SK-MEL-5 (cell line): ENCODE measurements at regions not wholly inside any gene's neighbourhood (a gene's known extent, or its start where the extent isn't known, plus 50 kb on each side); places are given as distances from the start of the nearest gene placed in this dataset.
A peak's percentile ranks its signal among the peaks of the same experiment; 100 is the strongest.

Experiments used
- DNase-seq: peaks from one replicate; pipeline ENCODE4 v3.0.0-alpha.2; 2016; ENCODE audit warnings: low read depth, low spot score
- in situ Hi-C: cut with HindIII; loops from 2 replicates; pipeline ENCODE4 v1.10.0; 2016; ENCODE audit warnings: low sequenced_read_pairs, high pct_unique_total_duplicates, low pct_unique_long_range_greater_than_20kb

- in situ Hi-C loops = no loop called here
- no peak for DNase-seq
Measured at GRCh38 chr4:81896936-81897335, 425.2 kb upstream of the RASGEF1B start.

GRCh38 chr4:81891005-81891996 lies 419.6 kb upstream of the RASGEF1B start:
- DNase-seq = no peak
- in situ Hi-C loops = no loop called here

GRCh38 chr4:81884986-81885385 lies 413.3 kb upstream of the RASGEF1B start:
- in situ Hi-C loops = no loop called here
- no peak for DNase-seq

- DNase-seq = peak; percentile 6
- in situ Hi-C loops = no loop called here
Measured at GRCh38 chr4:81883530-81884450, 412.1 kb upstream of the RASGEF1B start.

- in situ Hi-C loops = no loop called here
- no peak for DNase-seq
Measured at GRCh38 chr4:81883004-81883403, 411.3 kb upstream of the RASGEF1B start.

- in situ Hi-C loops = no loop called here
- DNase-seq = no peak
Measured at GRCh38 chr4:81881855-81882621, 410.3 kb upstream of the RASGEF1B start.

GRCh38 chr4:81876106-81876505 lies 404.4 kb upstream of the RASGEF1B start:
- DNase-seq = no peak
- in situ Hi-C loops = no loop called here

GRCh38 chr4:81874661-81875515 lies 403.2 kb upstream of the RASGEF1B start:
- in situ Hi-C loops = no loop called here

GRCh38 chr4:81870275-81870674 lies 398.6 kb upstream of the RASGEF1B start:
- in situ Hi-C loops = no loop called here
- DNase-seq = no peak

More at GRCh38 chr4:81874661-81875515, 403.2 kb upstream of the RASGEF1B start:
- no peak for DNase-seq

GRCh38 chr4:81860111-81860510 lies 388.4 kb upstream of the RASGEF1B start:
- in situ Hi-C loops = no loop called here
- DNase-seq = no peak

- in situ Hi-C loops = no loop called here
- DNase-seq = no peak
Measured at GRCh38 chr4:81854406-81854805, 382.7 kb upstream of the RASGEF1B start.

GRCh38 chr4:81852031-81852715 lies 380.5 kb upstream of the RASGEF1B start:
- DNase-seq = no peak
- in situ Hi-C loops = no loop called here

GRCh38 chr4:81850701-81851100 lies 379.0 kb upstream of the RASGEF1B start:
- in situ Hi-C loops = no loop called here
- no peak for DNase-seq

GRCh38 chr4:81845761-81846160 lies 374.1 kb upstream of the RASGEF1B start:
- in situ Hi-C loops = no loop called here
- no peak for DNase-seq

GRCh38 chr4:81845273-81845672 lies 373.6 kb upstream of the RASGEF1B start:
- no peak for DNase-seq
- in situ Hi-C loops = no loop called here

GRCh38 chr4:81844717-81845116 lies 373.0 kb upstream of the RASGEF1B start:
- DNase-seq = peak; percentile 64
- in situ Hi-C loops = no loop called here
